Activated CD8-positive, alpha-beta T cell treated with anti-CD3 and anti-CD28 coated beads for 36 hours (primary cell): ENCODE measurements at regions not wholly inside any gene's neighbourhood (a gene's known extent, or its start where the extent isn't known, plus 50 kb on each side); places are given as distances from the start of the nearest gene placed in this dataset.

ENCODE experiments used
- ATAC-seq: fragments of 200-7000 bp; cut with Tn5 transposase; one replicate; pipeline ENCODE4 v1.10.0; 2021; ENCODE audit warnings: mild to moderate bottlenecking, moderate library complexity
- CTCF ChIA-PET: fragments of 350-600 bp; sonication (Branson Sonifier 250); formaldehyde crosslinking; loops from one replicate; lab custom pipeline; 2021; ENCODE audit warnings: antibody characterized with exemption; lab: Charles Lee
- POLR2A ChIA-PET: fragments of 350-600 bp; sonication (Branson Sonifier 250); formaldehyde crosslinking; loops from one replicate; lab custom pipeline; 2021; ENCODE audit warnings: antibody characterized with exemption; lab: Charles Lee
- DNase-seq: peaks from one replicate; pipeline ENCODE4 v3.0.0-alpha.2; 2020
- H3K27ac Mint-ChIP-seq: one replicate; pipeline ENCODE4 v1.8.0; 2021; ENCODE audit warnings: mild to moderate bottlenecking, mixed read lengths
- H3K27me3 Mint-ChIP-seq: one replicate; pipeline ENCODE4 v1.8.0; 2021; ENCODE audit warnings: mixed read lengths
- H3K36me3 Mint-ChIP-seq: one replicate; pipeline ENCODE4 v1.8.0; 2021; ENCODE audit warnings: low read depth, mixed read lengths
- H3K4me1 Mint-ChIP-seq: one replicate; pipeline ENCODE4 v1.8.0; 2021; ENCODE audit warnings: low read depth, mixed read lengths
- H3K4me3 Mint-ChIP-seq: one replicate; pipeline ENCODE4 v1.8.0; 2021; ENCODE audit warnings: mild to moderate bottlenecking, moderate library complexity, mixed read lengths
- H3K9me3 Mint-ChIP-seq: one replicate; pipeline ENCODE4 v1.8.0; 2021; ENCODE audit warnings: mixed read lengths
- CTCF ChIP-seq: fragments of 200-600 bp; IDR thresholded peaks from one replicate; pipeline ENCODE4 v1.8.0; 2022; ENCODE audit warnings: antibody characterized with exemption, mild to moderate bottlenecking
- intact Hi-C: fragments of 100-400 bp; cut with micrococcal nuclease; formaldehyde crosslinking; loops from one replicate; pipeline ENCODE4 v1.10.0; 2022

GRCh38 chrX:20527041-20527440, 260.3 kb upstream of the RPS6KA3 start:
- no peak for ATAC-seq
- no peak overlapping the region for H3K27ac Mint-ChIP-seq
- no peaks in the 10 kb centered on the region for H3K36me3 Mint-ChIP-seq
- peaks cover 19% of the 10 kb centered on the region for H3K4me1 Mint-ChIP-seq
- H3K27me3 Mint-ChIP-seq = peaks cover 19% of the 10 kb centered on the region
- intact Hi-C loops = no loop called here
- POLR2A ChIA-PET = no interaction called here
- H3K4me3 Mint-ChIP-seq = no peak overlapping the region
- DNase-seq = no peak
- CTCF ChIA-PET = interaction anchor here (0.8 to 1.9 kb wide), 6 partner anchors 10 to 1232 kb away, joined by 3 to 7 read pairs (median 4); no protein-coding TSS in a partner anchor
- no peak for TF ChIP-seq CTCF
- no peaks in the 10 kb centered on the region for H3K9me3 Mint-ChIP-seq

GRCh38 chrX:20523626-20524312, 257.1 kb upstream of the RPS6KA3 start:
- POLR2A ChIA-PET = no interaction called here
- H3K27me3 Mint-ChIP-seq = peaks cover 7% of the 10 kb centered on the region
- ATAC-seq = peak; percentile 75
- H3K9me3 Mint-ChIP-seq = no peaks in the 10 kb centered on the region
- intact Hi-C loops = loop anchor here (2.0 kb wide), 1 partner anchor 73 kb away; no protein-coding TSS in a partner anchor
- CTCF ChIA-PET = no interaction called here
- H3K4me3 Mint-ChIP-seq = no peak overlapping the region
- DNase-seq = peak; percentile 40
- no peak for TF ChIP-seq CTCF
- H3K36me3 Mint-ChIP-seq = no peaks in the 10 kb centered on the region
- peaks cover 18% of the 10 kb centered on the region for H3K4me1 Mint-ChIP-seq
- peak overlapping the region; percentile 52 for H3K27ac Mint-ChIP-seq

- no peaks in the 10 kb centered on the region for H3K36me3 Mint-ChIP-seq
- DNase-seq (no peak), ATAC-seq (no peak)
- intact Hi-C loops = no loop called here
- CTCF ChIA-PET = interaction anchor here (1.5 kb wide), 1 partner anchor 8 kb away, joined by 5 read pairs; no protein-coding TSS in a partner anchor
- H3K4me3 Mint-ChIP-seq = no peak overlapping the region
- H3K27ac Mint-ChIP-seq = no peak overlapping the region
- POLR2A ChIA-PET = no interaction called here
- peaks cover 8% of the 10 kb centered on the region for H3K27me3 Mint-ChIP-seq
- H3K9me3 Mint-ChIP-seq = no peaks in the 10 kb centered on the region
- no peak for TF ChIP-seq CTCF
- H3K4me1 Mint-ChIP-seq = peaks cover 22% of the 10 kb centered on the region
Observed at GRCh38 chrX:20522420-20522819, 255.7 kb upstream of the RPS6KA3 start.

- intact Hi-C loops = no loop called here
- ATAC-seq (no peak), DNase-seq (no peak)
- H3K9me3 Mint-ChIP-seq = no peaks in the 10 kb centered on the region
- ChIA-PET CTCF (interaction anchor here (0.7 to 1.5 kb wide), 5 partner anchors 9 to 302 kb away, joined by 3 to 5 read pairs (median 4); no protein-coding TSS in a partner anchor), POLR2A (no interaction called here)
- peaks cover 8% of the 10 kb centered on the region for H3K27me3 Mint-ChIP-seq
- H3K36me3 Mint-ChIP-seq = no peaks in the 10 kb centered on the region
- H3K4me1 Mint-ChIP-seq = peaks cover 30% of the 10 kb centered on the region
- no peak for TF ChIP-seq CTCF
- no peak overlapping the region for H3K4me3 Mint-ChIP-seq
- no peak overlapping the region for H3K27ac Mint-ChIP-seq
Observed at GRCh38 chrX:20521222-20521621, 254.5 kb upstream of the RPS6KA3 start.

GRCh38 chrX:20519826-20520225, 253.1 kb upstream of the RPS6KA3 start:
- DNase-seq (no peak), ATAC-seq (no peak)
- no peak overlapping the region for H3K27ac Mint-ChIP-seq
- peaks cover 44% of the 10 kb centered on the region for H3K4me1 Mint-ChIP-seq
- POLR2A ChIA-PET = no interaction called here
- TF ChIP-seq CTCF = no peak
- peaks cover 5% of the 10 kb centered on the region for H3K9me3 Mint-ChIP-seq
- H3K4me3 Mint-ChIP-seq = no peak overlapping the region
- CTCF ChIA-PET = interaction anchor here (1.3 kb wide), 1 partner anchor 10 kb away, joined by 4 read pairs; no protein-coding TSS in a partner anchor
- peaks cover 2% of the 10 kb centered on the region for H3K36me3 Mint-ChIP-seq
- intact Hi-C loops = loop anchor here (5.0 kb wide), 1 partner anchor 73 kb away; no protein-coding TSS in a partner anchor
- H3K27me3 Mint-ChIP-seq = peaks cover 8% of the 10 kb centered on the region
